HCT116 (cell line): ENCODE measurements at regions not wholly inside any gene's neighbourhood (a gene's known extent, or its start where the extent isn't known, plus 50 kb on each side); places are given as distances from the start of the nearest gene placed in this dataset.

ENCODE experiments used
- ATAC-seq: fragments of 200-7000 bp; cut with Tn5 transposase; 2 replicates; pipeline ENCODE4 v1.9.1; 2020; ENCODE audit warnings: mild to moderate bottlenecking, moderate library complexity
- BruUV-seq: library from RNA; stranded (reverse); fragments of 400-500 nt; replicated peaks from 2 replicates; lab custom pipeline; 2021; lab: Mats Ljungman, UMichigan
- CTCF ChIA-PET: fragments of 300-600 bp; sonication (Branson Sonifier 250); formaldehyde crosslinking; loops from one replicate; lab custom pipeline; 2021; ENCODE audit warnings: antibody characterized with exemption; lab: Charles Lee
- POLR2A ChIA-PET: fragments of 300-600, 350-600 bp; sonication (Branson Sonifier 250); formaldehyde crosslinking; loops from one replicate; lab custom pipeline; 2021; ENCODE audit warnings: antibody characterized with exemption; lab: Charles Lee
- RAD21 ChIA-PET, 2 experiments: fragments of 300-600 bp; sonication (Branson Sonifier 250); formaldehyde crosslinking; loops; one replicate each; lab custom pipeline; 2023; ENCODE audit warnings: low total read pairs in 2 of 2; ENCODE audit not compliant: uncharacterized antibody in 2 of 2, unreplicated experiment in 2 of 2, low non-redundant PET in 1 of 2; lab: Charles Lee
- DNase-seq: peaks from one replicate; pipeline ENCODE4 v3.0.0-alpha.2; 2010; ENCODE audit warnings: low read depth, low spot score
- H2AFZ ChIP-seq: fragments of 200-600 bp; shearing (Covaris generic), sonication (generic); 2 replicates; pipeline ENCODE4 v1.6.1; 2017; ENCODE audit warnings: low read depth, mixed run types, mixed read lengths, antibody characterized with exemption, low read length; ENCODE audit not compliant: poor library complexity, severe bottlenecking
- H3K27ac ChIP-seq: 2 replicates; pipeline ENCODE4 v1.5.1; 2012; ENCODE audit warnings: low read depth, low read length
- H3K27me3 ChIP-seq: fragments of 200-600 bp; sonication (generic); 2 replicates; pipeline ENCODE4 v1.6.1; 2016; ENCODE audit warnings: mixed run types, low read length, mixed read lengths; ENCODE audit not compliant: insufficient read depth
- H3K36me3 ChIP-seq, 2 experiments: fragments of 200-500 bp in 1 of 2; fragments of 200-600 bp in 1 of 2; sonication (Bioruptor generic) in 1 of 2; sonication (generic) in 1 of 2; 2 replicates each; pipeline versions ENCODE4 v1.5.1 to v1.6.1; 2014 to 2016; ENCODE audit warnings: low read length in 2 of 2, inconsistent platforms in 1 of 2, mixed read lengths in 1 of 2, mixed run types in 1 of 2; ENCODE audit not compliant: insufficient read depth in 2 of 2, control insufficient read depth in 1 of 2
- H3K4me1 ChIP-seq, 2 experiments: fragments of 200-600 bp in 1 of 2; sonication (generic) in 1 of 2; 2 replicates each; pipeline versions ENCODE4 v1.5.1 to v1.6.1; 2012 to 2017; ENCODE audit warnings: low read length in 2 of 2, inconsistent platforms in 1 of 2, mild to moderate bottlenecking in 1 of 2, mixed read lengths in 1 of 2, mixed run types in 1 of 2, moderate library complexity in 1 of 2; ENCODE audit not compliant: insufficient read depth in 2 of 2, control insufficient read depth in 1 of 2
- H3K4me2 ChIP-seq: fragments of 200-600 bp; sonication (generic); 2 replicates; pipeline ENCODE4 v1.6.1; 2017; ENCODE audit warnings: mixed run types, low read length, mixed read lengths
- H3K4me3 ChIP-seq, 2 experiments: fragments of 200-600 bp in 1 of 2; sonication (generic) in 1 of 2; replicated peaks in 1 of 2; 2 replicates each; pipeline ENCODE4 v1.5.1; 2011 to 2016; ENCODE audit warnings: low read length in 2 of 2, control low read depth in 1 of 2, low read depth in 1 of 2, mild to moderate bottlenecking in 1 of 2, mixed read lengths in 1 of 2, mixed run types in 1 of 2
- H3K79me2 ChIP-seq: fragments of 200-600 bp; sonication (generic); 2 replicates; pipeline ENCODE4 v1.6.1; 2017; ENCODE audit warnings: mild to moderate bottlenecking, mixed run types, low read length, moderate library complexity, mixed read lengths; ENCODE audit not compliant: insufficient read depth
- H3K9ac ChIP-seq: fragments of 200-600 bp; sonication (generic); 2 replicates; pipeline ENCODE4 v1.6.1; 2016; ENCODE audit warnings: low read length, mixed read lengths
- H3K9me2 ChIP-seq: fragments of 200-600 bp; sonication (generic), shearing (Covaris generic); 2 replicates; pipeline ENCODE4 v1.6.1; 2017; ENCODE audit warnings: mixed run types, mild to moderate bottlenecking, moderate library complexity; ENCODE audit not compliant: insufficient read depth
- H3K9me3 ChIP-seq, 2 experiments: fragments of 200-500 bp in 1 of 2; fragments of 200-600 bp in 1 of 2; sonication (Bioruptor generic) in 1 of 2; sonication (generic) in 1 of 2; 2 replicates each; pipeline ENCODE4 v1.6.1; 2014 to 2017; ENCODE audit warnings: low read length in 2 of 2, mixed read lengths in 2 of 2, inconsistent platforms in 1 of 2, low read depth in 1 of 2, mild to moderate bottlenecking in 1 of 2, mixed run types in 1 of 2, moderate library complexity in 1 of 2; ENCODE audit not compliant: control insufficient read depth in 1 of 2, insufficient read depth in 1 of 2
- H4K20me1 ChIP-seq: fragments of 200-600 bp; sonication (generic), shearing (Covaris generic); 2 replicates; pipeline ENCODE4 v1.6.1; 2017; ENCODE audit warnings: mixed run types, mild to moderate bottlenecking, moderate library complexity; ENCODE audit not compliant: insufficient read depth
- ATF3 ChIP-seq: IDR thresholded peaks from 2 replicates; pipeline ENCODE4 v1.6.1; 2012
- CBX3 ChIP-seq: IDR thresholded peaks from 2 replicates; pipeline ENCODE4 v1.6.1; 2012; ENCODE audit warnings: low read depth
- CEBPB ChIP-seq: IDR thresholded peaks from 2 replicates; pipeline ENCODE4 v1.6.1; 2012; ENCODE audit warnings: low read depth
- CTCF ChIP-seq, 3 experiments: fragments of 200-600 bp in 1 of 3; sonication (generic) in 1 of 3; IDR thresholded peaks in 2 of 3; conservative IDR thresholded peaks in 1 of 3; 2 replicates each; pipeline ENCODE4 v1.5.1; 2012 to 2017; ENCODE audit warnings: low read depth in 2 of 3, low read length in 2 of 3, antibody characterized with exemption in 1 of 3, borderline replicate concordance in 1 of 3, control low read depth in 1 of 3, mild to moderate bottlenecking in 1 of 3, mixed read lengths in 1 of 3, mixed run types in 1 of 3, moderate library complexity in 1 of 3; ENCODE audit not compliant: insufficient read depth in 1 of 3
- EGR1 ChIP-seq: IDR thresholded peaks from 2 replicates; pipeline ENCODE4 v1.6.1; 2012; ENCODE audit warnings: low read depth
- ELF1 ChIP-seq: IDR thresholded peaks from 2 replicates; pipeline ENCODE4 v1.6.1; 2012; ENCODE audit warnings: low read depth, borderline replicate concordance
- EZH2 ChIP-seq: fragments of 200-600 bp; sonication (generic); IDR thresholded peaks from 2 replicates; pipeline ENCODE4 v1.6.1; 2017; ENCODE audit warnings: antibody characterized with exemption, mixed run types
- EZH2phosphoT487 ChIP-seq: fragments of 200-600 bp; IDR thresholded peaks from 2 replicates; pipeline ENCODE4 v1.6.1; 2018; ENCODE audit warnings: antibody characterized with exemption, borderline replicate concordance
- POLR2A ChIP-seq: IDR thresholded peaks from 2 replicates; pipeline ENCODE4 v1.7.0; 2011; ENCODE audit warnings: borderline replicate concordance; ENCODE audit not compliant: insufficient read depth, insufficient read length; ENCODE audit errors: extremely low read depth
- POLR2AphosphoS5 ChIP-seq: IDR thresholded peaks from 2 replicates; pipeline ENCODE4 v1.6.1; 2011; ENCODE audit warnings: mild to moderate bottlenecking, low read depth, low read length, moderate library complexity
- RAD21 ChIP-seq: IDR thresholded peaks from 2 replicates; pipeline ENCODE4 v1.6.1; 2012; ENCODE audit warnings: low read depth, mild to moderate bottlenecking
- SP1 ChIP-seq: IDR thresholded peaks from 2 replicates; pipeline ENCODE4 v1.6.1; 2012; ENCODE audit warnings: low read depth
- YY1 ChIP-seq: IDR thresholded peaks from 2 replicates; pipeline ENCODE4 v1.6.1; 2011; ENCODE audit warnings: low read length, low read depth, moderate library complexity, mild to moderate bottlenecking; ENCODE audit not compliant: insufficient replicate concordance; ENCODE audit errors: extremely low read depth
- ZBTB33 ChIP-seq: IDR thresholded peaks from 2 replicates; pipeline ENCODE4 v1.6.1; 2011; ENCODE audit warnings: mild to moderate bottlenecking, low read length, moderate library complexity; ENCODE audit not compliant: insufficient replicate concordance; ENCODE audit errors: extremely low read depth
- ZFX ChIP-seq: fragments of 450-650 bp; IDR thresholded peaks from 2 replicates; pipeline ENCODE4 v1.6.1; 2017
- ZNF274 ChIP-seq: fragments of 200-500 bp; sonication (Bioruptor generic); IDR thresholded peaks from 2 replicates; pipeline ENCODE4 v1.6.1; 2014; ENCODE audit warnings: mild to moderate bottlenecking, low read depth, low read length, inconsistent platforms
- intact Hi-C: fragments of 100-400 bp; cut with micrococcal nuclease; formaldehyde crosslinking; loops from 2 replicates; pipeline ENCODE4 v1.10.0; 2022

- no peaks in the 10 kb centered on the region for H3K9me3 ChIP-seq
- CTCF ChIA-PET, result no interaction called here
- no peak overlapping the region for H3K27ac ChIP-seq
- H3K4me2 ChIP-seq, result no peak overlapping the region
- H3K9ac ChIP-seq, result no peak overlapping the region
- ATAC-seq, result no peak
- no peak for DNase-seq
- no peaks in the 10 kb centered on the region for H3K9me2 ChIP-seq
- intact Hi-C loops, result no loop called here
- RAD21 ChIA-PET, result no interaction called here
- H3K79me2 ChIP-seq, result no peaks in the 10 kb centered on the region
- H4K20me1 ChIP-seq, result no peaks in the 10 kb centered on the region
- 0 out of 2 replicates have a peak, but pooled peaks cover 3% of the 10 kb centered on the region for H3K27me3 ChIP-seq
- H3K4me3 ChIP-seq, result no peak overlapping the region
- no peaks in the 10 kb centered on the region for H3K36me3 ChIP-seq
- no TSS peak for BruUV-seq
- H3K4me1 ChIP-seq, result no peaks in the 10 kb centered on the region
- POLR2A ChIA-PET, result no interaction called here
- no peak overlapping the region for H2AFZ ChIP-seq
- TF ChIP-seq RAD21 (no peak), YY1 (no peak), CTCF (IDR thresholded peaks at IDR 0.05 in 2 of 3, conservative IDR thresholded peaks at IDR 0.05 in 1 of 3; ENCODE audit: borderline replicate concordance in 1 of 3, insufficient read depth in 1 of 3, low read depth in 2 of 3, low read length in 2 of 3) (no peak), ELF1 (no peak), ZNF274 (no peak), SP1 (no peak), POLR2AphosphoS5 (no peak), CBX3 (no peak), EZH2phosphoT487 (no peak), POLR2A (no peak), ATF3 (no peak), CEBPB (no peak), ZBTB33 (no peak), EGR1 (no peak), ZFX (no peak), EZH2 (no peak)
- TF ChIP-seq, all 23 proteins: peak for 0
Measured at GRCh38 chr18:34592961-34593382, 117.1 kb upstream of the DTNA start.
